ENCODE measurements at regions not wholly inside any gene's neighbourhood (a gene's known extent, or its start where the extent isn't known, plus 50 kb on each side); places are given as distances from the start of the nearest gene placed in this dataset.

- no peak overlapping the region for H2BK5ac ChIP-seq (ENCODE audit: low read depth, low read length, poor library complexity, severe bottlenecking)
- H3K4me2 ChIP-seq (ENCODE audit: low read length, poor library complexity, severe bottlenecking): no peak overlapping the region
- H4K8ac ChIP-seq (ENCODE audit: low read length): no peak overlapping the region
- H3K18ac ChIP-seq (ENCODE audit: low read depth in 1 of 2, low read length in 2 of 2): no peak overlapping the region
- H3K9me3 ChIP-seq (ENCODE audit: control insufficient read depth, low read length): peaks cover 3% of the 10 kb centered on the region
- H2AK5ac ChIP-seq (ENCODE audit: low read length, severe bottlenecking): no peak overlapping the region
- no peak overlapping the region for H3K23ac ChIP-seq (ENCODE audit: low read length in 2 of 2)
- H3K14ac ChIP-seq (ENCODE audit: low read length in 2 of 2): no peak overlapping the region
- peak; percentile 23 for DNase-seq
- no peak overlapping the region for H4K91ac ChIP-seq (ENCODE audit: low read length)
- no peak overlapping the region for H2BK12ac ChIP-seq (ENCODE audit: low read length in 2 of 2)
- WGBS: 67% methylated on average over 2 of the region's 3 CpGs
- H3K27ac ChIP-seq (ENCODE audit: low read length, poor library complexity, severe bottlenecking): no peak overlapping the region
- H2BK15ac ChIP-seq (ENCODE audit: low read depth, poor library complexity, severe bottlenecking): no peak overlapping the region
- no peaks in the 10 kb centered on the region for H3K79me1 ChIP-seq (replicated peaks; ENCODE audit: low read length, poor library complexity, severe bottlenecking)
- no peaks in the 10 kb centered on the region for H3K36me3 ChIP-seq (ENCODE audit: control insufficient read depth in 1 of 2, insufficient read depth in 2 of 2, low read depth in 1 of 2, low read length in 2 of 2)
- H3K4me3 ChIP-seq (ENCODE audit: insufficient read depth in 1 of 2, low read depth in 1 of 2, low read length in 2 of 2): no peak overlapping the region
- H2AFZ ChIP-seq (ENCODE audit: low read depth, low read length): no peak overlapping the region
- peak overlapping the region; percentile 11 for H3K9ac ChIP-seq (ENCODE audit: low read length)
- H3K27me3 ChIP-seq (ENCODE audit: control insufficient read depth in 1 of 2, insufficient read depth in 1 of 2, low read length in 2 of 2): no peaks in the 10 kb centered on the region
- no peaks in the 10 kb centered on the region for H3K4me1 ChIP-seq (ENCODE audit: control insufficient read depth, insufficient read depth, low read depth, low read length)
- no peak overlapping the region for H2BK120ac ChIP-seq (ENCODE audit: low read depth, low read length)
- H3K4ac ChIP-seq (ENCODE audit: low read depth in 1 of 2, low read length in 2 of 2): no peak overlapping the region
These were observed 124.7 kb downstream of the WNT5A start for GRCh38 chr3:55362210-55362960.

GRCh38 chr3:55357796-55358195 lies 129.3 kb downstream of the WNT5A start:
- Histone ChIP-seq H3K79me1 (replicated peaks; ENCODE audit: low read length, poor library complexity, severe bottlenecking) (no peaks in the 10 kb centered on the region), H3K4me1 (ENCODE audit: control insufficient read depth, insufficient read depth, low read depth, low read length) (no peaks in the 10 kb centered on the region), H3K27me3 (ENCODE audit: control insufficient read depth in 1 of 2, insufficient read depth in 1 of 2, low read length in 2 of 2) (no peaks in the 10 kb centered on the region), H3K4me3 (ENCODE audit: insufficient read depth in 1 of 2, low read depth in 1 of 2, low read length in 2 of 2) (no peak overlapping the region), H3K4ac (ENCODE audit: low read depth in 1 of 2, low read length in 2 of 2) (no peak overlapping the region), H2BK5ac (ENCODE audit: low read depth, low read length, poor library complexity, severe bottlenecking) (no peak overlapping the region), H3K27ac (ENCODE audit: low read length, poor library complexity, severe bottlenecking) (no peak overlapping the region), H4K91ac (ENCODE audit: low read length) (no peak overlapping the region), H2BK15ac (ENCODE audit: low read depth, poor library complexity, severe bottlenecking) (no peak overlapping the region), H3K14ac (ENCODE audit: low read length in 2 of 2) (no peak overlapping the region), H3K36me3 (ENCODE audit: control insufficient read depth in 1 of 2, insufficient read depth in 2 of 2, low read depth in 1 of 2, low read length in 2 of 2) (no peaks in the 10 kb centered on the region), H4K8ac (ENCODE audit: low read length) (no peak overlapping the region), H3K18ac (ENCODE audit: low read depth in 1 of 2, low read length in 2 of 2) (no peak overlapping the region), H2BK12ac (ENCODE audit: low read length in 2 of 2) (no peak overlapping the region), H2AK5ac (ENCODE audit: low read length, severe bottlenecking) (no peak overlapping the region), H3K9ac (ENCODE audit: low read length) (no peak overlapping the region), H3K9me3 (ENCODE audit: control insufficient read depth, low read length) (peaks cover 6% of the 10 kb centered on the region), H3K4me2 (ENCODE audit: low read length, poor library complexity, severe bottlenecking) (no peak overlapping the region), H3K23ac (ENCODE audit: low read length in 2 of 2) (no peak overlapping the region), H2BK120ac (ENCODE audit: low read depth, low read length) (no peak overlapping the region), H2AFZ (ENCODE audit: low read depth, low read length) (no peak overlapping the region)
- WGBS: 100% methylated on average over 1 of the region's 1 CpG
- DNase-seq: no peak

GRCh38 chr3:55352668-55353067 lies 134.4 kb downstream of the WNT5A start:
- Histone ChIP-seq H4K91ac (ENCODE audit: low read length) (no peak overlapping the region), H2BK15ac (ENCODE audit: low read depth, poor library complexity, severe bottlenecking) (no peak overlapping the region), H3K4ac (ENCODE audit: low read depth in 1 of 2, low read length in 2 of 2) (no peak overlapping the region), H3K18ac (ENCODE audit: low read depth in 1 of 2, low read length in 2 of 2) (no peak overlapping the region), H2BK12ac (ENCODE audit: low read length in 2 of 2) (no peak overlapping the region), H3K4me3 (ENCODE audit: insufficient read depth in 1 of 2, low read depth in 1 of 2, low read length in 2 of 2) (no peak overlapping the region), H3K36me3 (ENCODE audit: control insufficient read depth in 1 of 2, insufficient read depth in 2 of 2, low read depth in 1 of 2, low read length in 2 of 2) (no peaks in the 10 kb centered on the region), H2BK5ac (ENCODE audit: low read depth, low read length, poor library complexity, severe bottlenecking) (no peak overlapping the region), H3K27me3 (ENCODE audit: control insufficient read depth in 1 of 2, insufficient read depth in 1 of 2, low read length in 2 of 2) (peaks cover 0 to 7% of the 10 kb centered on the region in 2 experiments), H3K14ac (ENCODE audit: low read length in 2 of 2) (no peak overlapping the region), H3K27ac (ENCODE audit: low read length, poor library complexity, severe bottlenecking) (no peak overlapping the region), H3K9me3 (ENCODE audit: control insufficient read depth, low read length) (peaks cover 6% of the 10 kb centered on the region), H3K4me2 (ENCODE audit: low read length, poor library complexity, severe bottlenecking) (no peak overlapping the region), H3K79me1 (replicated peaks; ENCODE audit: low read length, poor library complexity, severe bottlenecking) (no peaks in the 10 kb centered on the region), H3K9ac (ENCODE audit: low read length) (no peak overlapping the region), H4K8ac (ENCODE audit: low read length) (no peak overlapping the region), H2AFZ (ENCODE audit: low read depth, low read length) (no peak overlapping the region), H2BK120ac (ENCODE audit: low read depth, low read length) (no peak overlapping the region), H3K23ac (ENCODE audit: low read length in 2 of 2) (no peak overlapping the region), H2AK5ac (ENCODE audit: low read length, severe bottlenecking) (no peak overlapping the region), H3K4me1 (ENCODE audit: control insufficient read depth, insufficient read depth, low read depth, low read length) (no peaks in the 10 kb centered on the region)
- DNase-seq: no peak
- WGBS: 97% methylated on average over 2 of the region's 2 CpGs

- H2AFZ ChIP-seq (ENCODE audit: low read depth, low read length): no peak overlapping the region
- DNase-seq: no peak
- H3K36me3 ChIP-seq (ENCODE audit: control insufficient read depth in 1 of 2, insufficient read depth in 2 of 2, low read depth in 1 of 2, low read length in 2 of 2): no peaks in the 10 kb centered on the region
These were observed 137.3 kb downstream of the WNT5A start for GRCh38 chr3:55349851-55350250.

More at GRCh38 chr3:55349851-55350250, 137.3 kb downstream of the WNT5A start:
- Histone ChIP-seq H3K4me2 (ENCODE audit: low read length, poor library complexity, severe bottlenecking) (no peak overlapping the region), H2BK15ac (ENCODE audit: low read depth, poor library complexity, severe bottlenecking) (no peak overlapping the region), H4K91ac (ENCODE audit: low read length) (no peak overlapping the region), H3K18ac (ENCODE audit: low read depth in 1 of 2, low read length in 2 of 2) (no peak overlapping the region), H4K8ac (ENCODE audit: low read length) (no peak overlapping the region), H3K27me3 (ENCODE audit: control insufficient read depth in 1 of 2, insufficient read depth in 1 of 2, low read length in 2 of 2) (peaks cover 0 to 7% of the 10 kb centered on the region in 2 experiments), H3K27ac (ENCODE audit: low read length, poor library complexity, severe bottlenecking) (no peak overlapping the region), H3K4me1 (ENCODE audit: control insufficient read depth, insufficient read depth, low read depth, low read length) (peaks cover 5% of the 10 kb centered on the region), H3K23ac (ENCODE audit: low read length in 2 of 2) (no peak overlapping the region), H2AK5ac (ENCODE audit: low read length, severe bottlenecking) (no peak overlapping the region), H3K79me1 (replicated peaks; ENCODE audit: low read length, poor library complexity, severe bottlenecking) (no peaks in the 10 kb centered on the region), H3K4me3 (ENCODE audit: insufficient read depth in 1 of 2, low read depth in 1 of 2, low read length in 2 of 2) (no peak overlapping the region), H3K14ac (ENCODE audit: low read length in 2 of 2) (no peak overlapping the region), H2BK5ac (ENCODE audit: low read depth, low read length, poor library complexity, severe bottlenecking) (no peak overlapping the region), H3K9me3 (ENCODE audit: control insufficient read depth, low read length) (no peaks in the 10 kb centered on the region), H2BK120ac (ENCODE audit: low read depth, low read length) (no peak overlapping the region), H2BK12ac (ENCODE audit: low read length in 2 of 2) (no peak overlapping the region), H3K9ac (ENCODE audit: low read length) (no peak overlapping the region), H3K4ac (ENCODE audit: low read depth in 1 of 2, low read length in 2 of 2) (no peak overlapping the region)
- WGBS: 0% methylated on average over 1 of the region's 1 CpG

Measured in mesenchymal stem cell (in vitro differentiated cells and primary cell).